ENCODE measurements at regions not wholly inside any gene's neighbourhood (a gene's known extent, or its start where the extent isn't known, plus 50 kb on each side); places are given as distances from the start of the nearest gene placed in this dataset.

DNA sequence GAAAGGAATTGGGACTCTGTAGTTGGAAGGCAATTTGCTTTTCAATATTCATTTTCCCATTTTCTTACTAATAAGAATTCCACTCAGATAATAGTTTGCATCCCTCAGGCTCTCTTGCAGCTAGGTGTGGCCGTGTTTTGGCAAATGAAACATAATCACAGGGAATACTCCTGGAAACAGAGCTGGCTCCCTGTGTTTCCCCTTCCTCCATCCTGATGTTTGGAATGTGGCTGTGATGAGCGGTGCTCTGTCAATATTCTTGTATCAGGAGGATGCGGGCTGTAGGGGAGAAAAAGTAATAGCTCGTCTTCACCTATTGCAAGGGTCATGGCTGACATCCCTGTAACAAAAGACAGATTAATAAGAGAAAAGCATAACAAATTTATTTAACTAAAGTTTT is 271.0 kb downstream of the MYCN start:
- Histone ChIP-seq H3K36me3 (no peaks in the 10 kb centered on the region), H3K27me3 (replicated peaks in 1 of 7) (no peaks in the 10 kb centered on the region), H3K27ac (no peak overlapping the region), H3K9me3 (peaks cover 0 to 19% (median 8%) of the 10 kb centered on the region in 8 donors), H3K4me3 (no peak overlapping the region), H3K4me1 (no peaks in the 10 kb centered on the region)
- DNase-seq, result no peak
- no peak for TF ChIP-seq POLR2A (IDR thresholded peaks at IDR 0.05)
- TF ChIP-seq POLR2AphosphoS5 (IDR thresholded peaks at IDR 0.05), result no peak
- intact Hi-C loops (cut with DNase I; ENCODE audit: low total_unique reads), result no loop called here
- 49 to 94% (median 71%) methylated on average over 4 of the region's 4 CpGs for WGBS, 5 donors

GRCh38 chr2:16210841-16211240 is 270.5 kb downstream of the MYCN start:
- H3K9me3 ChIP-seq, result peaks cover 0 to 19% (median 8%) of the 10 kb centered on the region in 8 donors
- no peaks in the 10 kb centered on the region for H3K36me3 ChIP-seq
- intact Hi-C loops (cut with DNase I; ENCODE audit: low total_unique reads), result no loop called here
- no peak overlapping the region for H3K27ac ChIP-seq
- no peak for DNase-seq
- TF ChIP-seq, protein P1, sequence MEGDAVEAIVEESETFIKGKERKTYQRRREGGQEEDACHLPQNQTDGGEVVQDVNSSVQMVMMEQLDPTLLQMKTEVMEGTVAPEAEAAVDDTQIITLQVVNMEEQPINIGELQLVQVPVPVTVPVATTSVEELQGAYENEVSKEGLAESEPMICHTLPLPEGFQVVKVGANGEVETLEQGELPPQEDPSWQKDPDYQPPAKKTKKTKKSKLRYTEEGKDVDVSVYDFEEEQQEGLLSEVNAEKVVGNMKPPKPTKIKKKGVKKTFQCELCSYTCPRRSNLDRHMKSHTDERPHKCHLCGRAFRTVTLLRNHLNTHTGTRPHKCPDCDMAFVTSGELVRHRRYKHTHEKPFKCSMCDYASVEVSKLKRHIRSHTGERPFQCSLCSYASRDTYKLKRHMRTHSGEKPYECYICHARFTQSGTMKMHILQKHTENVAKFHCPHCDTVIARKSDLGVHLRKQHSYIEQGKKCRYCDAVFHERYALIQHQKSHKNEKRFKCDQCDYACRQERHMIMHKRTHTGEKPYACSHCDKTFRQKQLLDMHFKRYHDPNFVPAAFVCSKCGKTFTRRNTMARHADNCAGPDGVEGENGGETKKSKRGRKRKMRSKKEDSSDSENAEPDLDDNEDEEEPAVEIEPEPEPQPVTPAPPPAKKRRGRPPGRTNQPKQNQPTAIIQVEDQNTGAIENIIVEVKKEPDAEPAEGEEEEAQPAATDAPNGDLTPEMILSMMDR (IDR thresholded peaks at IDR 0.05 in 8 of 11, conservative IDR thresholded peaks at IDR 0.05 in 3 of 11), result no peak
- no peak for TF ChIP-seq POLR2AphosphoS5 (IDR thresholded peaks at IDR 0.05)
- no peak for TF ChIP-seq POLR2A (IDR thresholded peaks at IDR 0.05)
- 77 to 88% (median 82%) methylated on average over 2 of the region's 2 CpGs for WGBS, 5 donors
- H3K27me3 ChIP-seq (replicated peaks in 1 of 7), result no peaks in the 10 kb centered on the region
- H3K4me1 ChIP-seq, result no peaks in the 10 kb centered on the region
- H3K4me3 ChIP-seq, result no peak overlapping the region

GRCh38 chr2:16209799-16210198 is 269.4 kb downstream of the MYCN start:
- H3K4me3 ChIP-seq, result no peak overlapping the region
- no peak for DNase-seq
- TF ChIP-seq POLR2AphosphoS5 (IDR thresholded peaks at IDR 0.05) (no peak), POLR2A (IDR thresholded peaks at IDR 0.05) (no peak)
- TF ChIP-seq, protein P1 (IDR thresholded peaks at IDR 0.05 in 8 of 11, conservative IDR thresholded peaks at IDR 0.05 in 3 of 11), result no peak
- H3K9me3 ChIP-seq, result peaks cover 0 to 19% (median 8%) of the 10 kb centered on the region in 8 donors
- intact Hi-C loops (cut with DNase I; ENCODE audit: low total_unique reads), result no loop called here
- H3K27me3 ChIP-seq (replicated peaks in 1 of 7), result no peaks in the 10 kb centered on the region
- 11 to 26% (median 19%) methylated on average over 1 of the region's 1 CpG for WGBS, 5 donors
- H3K27ac ChIP-seq, result no peak overlapping the region
- H3K4me1 ChIP-seq, result no peaks in the 10 kb centered on the region
- no peaks in the 10 kb centered on the region for H3K36me3 ChIP-seq

- intact Hi-C loops (cut with DNase I; ENCODE audit: low total_unique reads), result no loop called here
- 50 to 91% (median 70%) methylated on average over 1 of the region's 1 CpG for WGBS, 5 donors
Observed at GRCh38 chr2:16208921-16209320, 268.6 kb downstream of the MYCN start.

More at GRCh38 chr2:16208921-16209320, 268.6 kb downstream of the MYCN start:
- Histone ChIP-seq H3K4me3 (no peak overlapping the region), H3K9me3 (peaks cover 0 to 19% (median 8%) of the 10 kb centered on the region in 8 donors), H3K36me3 (no peaks in the 10 kb centered on the region), H3K4me1 (no peaks in the 10 kb centered on the region), H3K27me3 (replicated peaks in 1 of 7) (no peaks in the 10 kb centered on the region), H3K27ac (no peak overlapping the region)
- DNase-seq, result no peak
- TF ChIP-seq, protein P1 (IDR thresholded peaks at IDR 0.05 in 8 of 11, conservative IDR thresholded peaks at IDR 0.05 in 3 of 11), result no peak
- TF ChIP-seq POLR2A (IDR thresholded peaks at IDR 0.05), result no peak
- TF ChIP-seq POLR2AphosphoS5 (IDR thresholded peaks at IDR 0.05), result no peak
